Glutamatergic neuron (in vitro differentiated cells): ENCODE measurements at regions not wholly inside any gene's neighbourhood (a gene's known extent, or its start where the extent isn't known, plus 50 kb on each side); places are given as distances from the start of the nearest gene placed in this dataset.

ENCODE experiments used
- DNase-seq: peaks from one replicate; pipeline ENCODE4 v3.0.0; 2022
- H3K27ac Mint-ChIP-seq: one replicate; pipeline ENCODE4 v1.8.0; 2020; ENCODE audit warnings: mild to moderate bottlenecking, mixed read lengths, inconsistent platforms; ENCODE audit not compliant: unreplicated experiment
- H3K27me3 Mint-ChIP-seq: one replicate; pipeline ENCODE4 v1.8.0; 2020; ENCODE audit warnings: mild to moderate bottlenecking, moderate library complexity, mixed read lengths, inconsistent platforms; ENCODE audit not compliant: unreplicated experiment
- H3K36me3 Mint-ChIP-seq: one replicate; pipeline ENCODE4 v1.8.0; 2020; ENCODE audit warnings: mild to moderate bottlenecking, mixed read lengths, inconsistent platforms; ENCODE audit not compliant: unreplicated experiment
- H3K4me1 Mint-ChIP-seq: one replicate; pipeline ENCODE4 v1.8.0; 2020; ENCODE audit warnings: mild to moderate bottlenecking, low read depth, mixed read lengths, inconsistent platforms; ENCODE audit not compliant: unreplicated experiment
- H3K4me3 Mint-ChIP-seq: one replicate; pipeline ENCODE4 v1.8.0; 2020; ENCODE audit warnings: mild to moderate bottlenecking, mixed read lengths, inconsistent platforms; ENCODE audit not compliant: unreplicated experiment
- H3K9me3 Mint-ChIP-seq: one replicate; pipeline ENCODE4 v1.8.0; 2020; ENCODE audit warnings: mild to moderate bottlenecking, moderate library complexity, mixed read lengths, inconsistent platforms; ENCODE audit not compliant: unreplicated experiment
- TF ChIP-seq, protein P1 (sequence below): fragments of 200-600 bp; sonication (generic); IDR thresholded peaks from one replicate; pipeline ENCODE4 v1.5.0; 2021; ENCODE audit not compliant: partially characterized antibody, unreplicated experiment

DNA sequence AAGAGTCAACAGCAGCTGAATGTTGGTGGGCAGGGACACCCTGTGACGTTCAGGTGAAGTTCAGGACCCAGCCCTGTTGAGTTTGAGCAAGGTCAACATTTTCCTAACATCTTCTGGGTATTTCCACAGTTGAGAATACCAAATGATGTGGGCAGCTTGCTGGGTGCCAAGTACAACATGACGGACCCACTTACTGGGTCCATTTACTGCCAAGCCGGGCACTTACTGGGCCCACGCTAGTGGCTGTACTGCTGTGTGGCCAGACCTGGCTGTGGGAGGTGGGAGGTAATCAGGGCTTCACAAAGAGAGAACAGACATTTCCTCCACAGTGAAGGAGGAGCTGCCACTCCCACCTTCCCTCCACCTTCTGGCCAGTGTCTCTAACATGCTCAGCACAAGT is 99.2 kb downstream of the PSMG1 start:
- Mint-ChIP-seq H3K9me3 (peaks cover 2% of the 10 kb centered on the region), H3K27me3 (peaks cover 11% of the 10 kb centered on the region), H3K4me3 (no peak overlapping the region), H3K27ac (no peak overlapping the region), H3K4me1 (peaks cover 4% of the 10 kb centered on the region), H3K36me3 (peaks cover 6% of the 10 kb centered on the region)
- DNase-seq: no peak
- TF ChIP-seq, protein P1, sequence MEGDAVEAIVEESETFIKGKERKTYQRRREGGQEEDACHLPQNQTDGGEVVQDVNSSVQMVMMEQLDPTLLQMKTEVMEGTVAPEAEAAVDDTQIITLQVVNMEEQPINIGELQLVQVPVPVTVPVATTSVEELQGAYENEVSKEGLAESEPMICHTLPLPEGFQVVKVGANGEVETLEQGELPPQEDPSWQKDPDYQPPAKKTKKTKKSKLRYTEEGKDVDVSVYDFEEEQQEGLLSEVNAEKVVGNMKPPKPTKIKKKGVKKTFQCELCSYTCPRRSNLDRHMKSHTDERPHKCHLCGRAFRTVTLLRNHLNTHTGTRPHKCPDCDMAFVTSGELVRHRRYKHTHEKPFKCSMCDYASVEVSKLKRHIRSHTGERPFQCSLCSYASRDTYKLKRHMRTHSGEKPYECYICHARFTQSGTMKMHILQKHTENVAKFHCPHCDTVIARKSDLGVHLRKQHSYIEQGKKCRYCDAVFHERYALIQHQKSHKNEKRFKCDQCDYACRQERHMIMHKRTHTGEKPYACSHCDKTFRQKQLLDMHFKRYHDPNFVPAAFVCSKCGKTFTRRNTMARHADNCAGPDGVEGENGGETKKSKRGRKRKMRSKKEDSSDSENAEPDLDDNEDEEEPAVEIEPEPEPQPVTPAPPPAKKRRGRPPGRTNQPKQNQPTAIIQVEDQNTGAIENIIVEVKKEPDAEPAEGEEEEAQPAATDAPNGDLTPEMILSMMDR: no peak

DNA sequence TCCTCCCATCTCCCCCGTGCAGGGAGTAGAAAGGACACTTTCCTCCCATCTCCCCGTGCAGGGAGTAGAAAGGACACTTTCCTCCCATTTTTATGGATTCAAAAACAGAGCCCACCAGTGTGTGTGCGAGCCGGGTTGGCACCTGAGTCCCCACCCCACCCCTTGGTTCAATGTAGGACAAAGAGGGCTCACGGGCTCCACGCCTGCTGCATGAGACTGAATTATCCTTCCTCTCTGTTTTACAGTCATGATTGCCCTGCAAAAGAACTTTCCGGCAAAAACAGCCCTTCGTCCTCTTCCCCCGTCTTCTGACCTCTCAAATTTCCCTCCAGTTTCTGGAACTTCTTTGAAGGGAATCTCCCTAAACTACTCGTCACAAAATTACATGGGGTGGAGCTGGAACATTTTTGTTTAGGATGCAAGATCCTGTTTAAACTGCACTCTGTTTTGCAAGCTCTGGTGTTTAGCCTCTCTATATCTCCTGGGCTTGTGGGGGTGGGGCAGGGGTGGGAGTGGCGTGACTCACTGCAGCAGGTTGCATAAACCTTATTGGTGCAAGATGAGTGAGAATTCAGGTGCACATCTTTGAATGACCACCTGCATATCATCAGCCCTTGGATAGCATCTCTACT is 99.8 kb downstream of the PSMG1 start:
- Mint-ChIP-seq H3K4me1 (peaks cover 4% of the 10 kb centered on the region), H3K4me3 (no peak overlapping the region), H3K36me3 (peaks cover 1% of the 10 kb centered on the region), H3K27me3 (peaks cover 11% of the 10 kb centered on the region), H3K9me3 (peaks cover 2% of the 10 kb centered on the region), H3K27ac (no peak overlapping the region)
- no peak for DNase-seq
- TF ChIP-seq, protein P1: no peak

DNA sequence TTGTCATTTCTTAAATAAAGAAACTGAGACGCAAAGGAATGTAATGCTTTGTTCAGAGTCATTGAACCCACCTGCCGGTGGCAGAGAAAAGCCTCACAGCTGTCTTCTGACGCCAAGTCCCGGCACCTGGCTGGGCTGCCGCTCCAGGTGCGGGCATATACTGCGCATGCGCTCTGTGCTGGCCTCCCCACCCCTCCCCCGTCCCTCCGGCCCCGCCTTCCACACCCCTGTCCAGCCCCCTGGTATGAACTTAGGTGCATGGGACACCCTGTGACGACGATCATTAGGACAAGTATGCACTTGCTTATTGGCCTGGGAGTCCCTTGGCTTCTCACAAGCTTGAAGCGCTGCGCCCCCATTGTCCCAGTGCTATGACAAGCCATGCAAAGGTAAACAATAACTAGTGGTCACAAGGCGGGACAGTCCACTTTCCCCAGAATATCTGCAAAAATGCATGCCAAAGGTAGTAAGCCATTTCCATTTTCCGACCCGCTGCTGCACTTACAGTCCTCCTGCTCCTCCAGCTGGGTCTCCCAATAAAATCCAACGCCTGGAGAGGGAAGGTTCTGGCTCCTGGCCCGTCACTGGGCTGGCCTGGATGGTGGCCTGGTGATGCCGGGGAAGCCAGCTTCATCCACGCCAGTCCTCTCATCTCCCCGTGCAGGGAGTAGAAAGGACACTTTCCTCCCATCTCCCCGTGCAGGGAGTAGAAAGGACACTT is 100.4 kb downstream of the PSMG1 start:
- Mint-ChIP-seq H3K36me3 (no peaks in the 10 kb centered on the region), H3K4me3 (no peak overlapping the region), H3K4me1 (peaks cover 4% of the 10 kb centered on the region), H3K9me3 (peaks cover 2% of the 10 kb centered on the region), H3K27me3 (peaks cover 10% of the 10 kb centered on the region), H3K27ac (no peak overlapping the region)
- no peak for DNase-seq
- TF ChIP-seq, protein P1: no peak

DNA sequence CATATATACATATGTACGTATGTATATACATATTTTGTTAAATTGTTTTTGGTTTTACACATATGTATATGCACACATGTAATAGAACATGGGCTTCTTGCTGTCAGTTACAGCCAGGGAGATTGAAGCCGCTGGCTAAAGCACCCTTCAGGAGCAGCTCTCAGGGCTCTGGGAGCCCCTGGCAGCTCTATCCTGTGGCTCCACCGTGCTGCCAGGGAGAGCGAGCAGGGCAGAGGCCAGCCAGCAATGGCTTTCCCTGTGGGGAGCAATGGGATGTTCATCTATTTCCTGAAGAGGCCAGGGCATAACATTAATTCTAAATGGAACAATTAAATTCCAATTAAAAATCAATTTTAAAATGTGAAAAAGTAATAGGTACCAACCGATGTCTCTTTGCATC is 102.9 kb downstream of the PSMG1 start:
- Mint-ChIP-seq H3K9me3 (no peaks in the 10 kb centered on the region), H3K36me3 (peaks cover 3% of the 10 kb centered on the region), H3K27ac (no peak overlapping the region), H3K4me3 (no peak overlapping the region), H3K4me1 (peaks cover 4% of the 10 kb centered on the region), H3K27me3 (peaks cover 4% of the 10 kb centered on the region)
- no peak for DNase-seq
- TF ChIP-seq, protein P1: no peak

DNA sequence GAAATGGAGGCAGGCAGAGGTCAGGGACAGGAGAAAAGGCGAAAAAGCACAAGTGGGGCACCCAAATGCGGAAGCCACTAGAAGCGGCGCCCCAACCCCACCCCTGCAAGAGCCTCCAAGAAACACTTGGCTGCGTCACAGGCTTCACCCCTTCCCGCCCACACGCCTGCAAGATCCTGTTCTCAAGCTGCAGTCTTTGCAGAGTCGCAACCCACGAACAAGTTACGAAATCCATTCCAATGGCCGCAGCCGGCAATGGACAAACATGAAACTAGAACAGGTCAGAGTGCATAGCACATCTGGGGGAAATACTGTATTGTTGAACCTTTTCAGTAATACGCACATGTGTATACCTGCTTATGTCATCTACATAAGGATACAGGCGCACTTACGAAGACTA is 103.6 kb downstream of the PSMG1 start:
- Mint-ChIP-seq H3K4me1 (peaks cover 4% of the 10 kb centered on the region), H3K27me3 (peaks cover 4% of the 10 kb centered on the region), H3K36me3 (peaks cover 4% of the 10 kb centered on the region), H3K27ac (no peak overlapping the region), H3K9me3 (no peaks in the 10 kb centered on the region), H3K4me3 (no peak overlapping the region)
- TF ChIP-seq, protein P1: no peak
- DNase-seq: no peak
